ENCODE measurements at regions not wholly inside any gene's neighbourhood (a gene's known extent, or its start where the extent isn't known, plus 50 kb on each side); places are given as distances from the start of the nearest gene placed in this dataset.
"Not testable (repeated sequence)": the region's sequence is repeated elsewhere in the genome, so short reads cannot be mapped to it uniquely, and the experiment has no call there.

GRCh38 chr1:149657750-149658149 is 74.1 kb downstream of the PPIAL4C start:
- TF ChIP-seq SMAD3 (CRISPR knock-in tag; IDR thresholded peaks at IDR 0.05; ENCODE audit: borderline replicate concordance); CREM (CRISPR knock-in tag; IDR thresholded peaks at IDR 0.05); MAX (CRISPR knock-in tag; IDR thresholded peaks at IDR 0.05); ZNF138 (CRISPR knock-in tag; conservative IDR thresholded peaks at IDR 0.05); MYBL2 (CRISPR knock-in tag; IDR thresholded peaks at IDR 0.05); E2F5 (CRISPR knock-in tag; IDR thresholded peaks at IDR 0.05); FOXK1 (CRISPR knock-in tag; IDR thresholded peaks at IDR 0.05); SP1 (CRISPR knock-in tag; conservative IDR thresholded peaks at IDR 0.05); ELF4 (CRISPR knock-in tag; IDR thresholded peaks at IDR 0.05; ENCODE audit: low read depth); TP53 (CRISPR knock-in tag; IDR thresholded peaks at IDR 0.05): not testable (repeated sequence)
- TF ChIP-seq, protein P1, sequence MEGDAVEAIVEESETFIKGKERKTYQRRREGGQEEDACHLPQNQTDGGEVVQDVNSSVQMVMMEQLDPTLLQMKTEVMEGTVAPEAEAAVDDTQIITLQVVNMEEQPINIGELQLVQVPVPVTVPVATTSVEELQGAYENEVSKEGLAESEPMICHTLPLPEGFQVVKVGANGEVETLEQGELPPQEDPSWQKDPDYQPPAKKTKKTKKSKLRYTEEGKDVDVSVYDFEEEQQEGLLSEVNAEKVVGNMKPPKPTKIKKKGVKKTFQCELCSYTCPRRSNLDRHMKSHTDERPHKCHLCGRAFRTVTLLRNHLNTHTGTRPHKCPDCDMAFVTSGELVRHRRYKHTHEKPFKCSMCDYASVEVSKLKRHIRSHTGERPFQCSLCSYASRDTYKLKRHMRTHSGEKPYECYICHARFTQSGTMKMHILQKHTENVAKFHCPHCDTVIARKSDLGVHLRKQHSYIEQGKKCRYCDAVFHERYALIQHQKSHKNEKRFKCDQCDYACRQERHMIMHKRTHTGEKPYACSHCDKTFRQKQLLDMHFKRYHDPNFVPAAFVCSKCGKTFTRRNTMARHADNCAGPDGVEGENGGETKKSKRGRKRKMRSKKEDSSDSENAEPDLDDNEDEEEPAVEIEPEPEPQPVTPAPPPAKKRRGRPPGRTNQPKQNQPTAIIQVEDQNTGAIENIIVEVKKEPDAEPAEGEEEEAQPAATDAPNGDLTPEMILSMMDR (IDR thresholded peaks at IDR 0.05) = not testable (repeated sequence)
- TF ChIP-seq, protein P2, sequence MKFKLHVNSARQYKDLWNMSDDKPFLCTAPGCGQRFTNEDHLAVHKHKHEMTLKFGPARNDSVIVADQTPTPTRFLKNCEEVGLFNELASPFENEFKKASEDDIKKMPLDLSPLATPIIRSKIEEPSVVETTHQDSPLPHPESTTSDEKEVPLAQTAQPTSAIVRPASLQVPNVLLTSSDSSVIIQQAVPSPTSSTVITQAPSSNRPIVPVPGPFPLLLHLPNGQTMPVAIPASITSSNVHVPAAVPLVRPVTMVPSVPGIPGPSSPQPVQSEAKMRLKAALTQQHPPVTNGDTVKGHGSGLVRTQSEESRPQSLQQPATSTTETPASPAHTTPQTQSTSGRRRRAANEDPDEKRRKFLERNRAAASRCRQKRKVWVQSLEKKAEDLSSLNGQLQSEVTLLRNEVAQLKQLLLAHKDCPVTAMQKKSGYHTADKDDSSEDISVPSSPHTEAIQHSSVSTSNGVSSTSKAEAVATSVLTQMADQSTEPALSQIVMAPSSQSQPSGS (CRISPR knock-in tag; IDR thresholded peaks at IDR 0.05; ENCODE audit: borderline replicate concordance, low read depth) = not testable (repeated sequence)
